ENCODE measurements at regions not wholly inside any gene's neighbourhood (a gene's known extent, or its start where the extent isn't known, plus 50 kb on each side); places are given as distances from the start of the nearest gene placed in this dataset.

DNA sequence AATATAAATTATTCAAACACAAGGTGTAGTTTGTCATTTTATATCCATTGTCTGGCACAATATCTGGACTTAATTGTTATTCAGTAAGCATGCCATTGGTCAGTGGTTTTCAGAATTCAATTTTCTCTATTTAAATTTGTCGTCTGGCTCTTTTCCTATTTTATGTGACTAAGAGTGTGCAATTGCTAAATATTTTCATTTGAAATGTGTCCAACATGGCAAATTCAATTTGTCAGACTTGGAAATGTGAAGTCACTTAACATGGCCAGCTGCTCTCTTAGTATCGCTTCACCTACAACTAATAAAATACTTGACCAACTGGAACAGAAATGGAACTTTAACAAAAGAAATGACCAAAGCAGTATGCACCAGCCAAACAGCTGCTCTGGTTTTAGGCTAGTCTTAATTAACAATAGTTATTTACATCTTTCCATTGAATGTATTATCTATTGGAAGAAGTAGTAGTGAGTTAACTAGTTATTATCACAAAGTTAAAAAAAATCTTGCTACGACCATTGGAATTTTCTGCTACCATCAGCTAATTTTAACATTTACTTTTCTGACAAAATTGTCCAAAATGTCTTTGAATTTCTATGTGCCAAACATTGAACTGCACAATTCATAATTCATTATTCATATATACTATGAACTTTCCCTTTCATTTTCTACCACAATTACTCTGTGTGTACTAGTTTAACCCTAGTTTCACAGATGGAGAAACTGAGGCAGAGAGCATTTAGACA, 720.7 kb upstream of the FAM174A start:
- TF ChIP-seq, protein P1, sequence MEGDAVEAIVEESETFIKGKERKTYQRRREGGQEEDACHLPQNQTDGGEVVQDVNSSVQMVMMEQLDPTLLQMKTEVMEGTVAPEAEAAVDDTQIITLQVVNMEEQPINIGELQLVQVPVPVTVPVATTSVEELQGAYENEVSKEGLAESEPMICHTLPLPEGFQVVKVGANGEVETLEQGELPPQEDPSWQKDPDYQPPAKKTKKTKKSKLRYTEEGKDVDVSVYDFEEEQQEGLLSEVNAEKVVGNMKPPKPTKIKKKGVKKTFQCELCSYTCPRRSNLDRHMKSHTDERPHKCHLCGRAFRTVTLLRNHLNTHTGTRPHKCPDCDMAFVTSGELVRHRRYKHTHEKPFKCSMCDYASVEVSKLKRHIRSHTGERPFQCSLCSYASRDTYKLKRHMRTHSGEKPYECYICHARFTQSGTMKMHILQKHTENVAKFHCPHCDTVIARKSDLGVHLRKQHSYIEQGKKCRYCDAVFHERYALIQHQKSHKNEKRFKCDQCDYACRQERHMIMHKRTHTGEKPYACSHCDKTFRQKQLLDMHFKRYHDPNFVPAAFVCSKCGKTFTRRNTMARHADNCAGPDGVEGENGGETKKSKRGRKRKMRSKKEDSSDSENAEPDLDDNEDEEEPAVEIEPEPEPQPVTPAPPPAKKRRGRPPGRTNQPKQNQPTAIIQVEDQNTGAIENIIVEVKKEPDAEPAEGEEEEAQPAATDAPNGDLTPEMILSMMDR (IDR thresholded peaks at IDR 0.05; ENCODE audit: low read depth, low read length): no peak
- no peak overlapping the region for H3K4me3 ChIP-seq (replicated peaks in 1 of 2; ENCODE audit: low read depth in 2 of 2, low read length in 2 of 2)
- DNase-seq (ENCODE audit: low read depth in 2 of 2): no peak

DNA sequence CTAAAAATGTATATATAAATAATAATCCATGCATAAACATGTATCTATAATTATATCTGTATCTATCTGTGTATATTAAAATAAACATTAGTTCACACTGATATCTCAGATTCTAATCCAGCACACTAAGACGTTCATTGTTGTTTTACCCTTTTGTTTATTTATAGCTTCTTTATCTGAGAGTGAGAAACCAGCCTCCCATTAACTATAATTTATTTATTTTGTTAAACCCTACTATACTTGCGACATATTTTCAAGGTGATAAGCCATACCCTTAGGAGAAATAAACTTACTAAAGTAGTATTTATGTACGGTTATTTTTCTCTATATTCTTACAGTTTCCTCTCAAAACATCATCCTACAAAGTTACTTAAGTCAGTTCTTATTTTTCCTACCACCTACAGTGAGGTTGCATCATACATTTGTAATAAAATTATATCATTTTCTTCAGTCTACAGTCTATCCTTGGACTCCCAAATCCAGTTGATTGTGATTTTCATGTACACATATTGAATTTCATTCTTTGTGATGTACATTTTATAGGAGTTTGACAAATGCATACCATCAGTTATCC, 726.4 kb upstream of the FAM174A start:
- DNase-seq (ENCODE audit: low read depth in 2 of 2): no peak
- H3K4me3 ChIP-seq (replicated peaks in 1 of 2; ENCODE audit: low read depth in 2 of 2, low read length in 2 of 2): no peak overlapping the region
- TF ChIP-seq, protein P1 (IDR thresholded peaks at IDR 0.05; ENCODE audit: low read depth, low read length): no peak

DNA sequence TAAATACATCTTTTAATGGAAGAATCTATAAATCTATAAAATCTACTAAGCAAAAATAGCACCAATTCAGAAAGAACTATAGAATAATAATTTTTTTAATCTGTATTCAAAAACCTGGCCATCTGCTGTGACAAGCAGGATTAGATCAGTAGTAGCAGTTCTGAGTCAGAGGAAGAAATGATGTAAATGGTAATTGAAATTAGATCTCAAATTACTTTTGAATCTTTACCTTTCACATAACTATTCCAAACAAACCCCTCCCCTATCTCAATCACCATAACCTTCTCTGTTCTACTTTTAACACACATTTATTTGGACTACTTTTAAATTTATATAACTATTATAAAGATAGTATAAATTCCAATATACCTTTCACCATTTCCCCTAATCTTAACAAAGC, 727.8 kb upstream of the FAM174A start:
- TF ChIP-seq, protein P1 (IDR thresholded peaks at IDR 0.05; ENCODE audit: low read depth, low read length): no peak
- no peak for DNase-seq (ENCODE audit: low read depth in 2 of 2)
- no peak overlapping the region for H3K4me3 ChIP-seq (replicated peaks in 1 of 2; ENCODE audit: low read depth in 2 of 2, low read length in 2 of 2)

DNA sequence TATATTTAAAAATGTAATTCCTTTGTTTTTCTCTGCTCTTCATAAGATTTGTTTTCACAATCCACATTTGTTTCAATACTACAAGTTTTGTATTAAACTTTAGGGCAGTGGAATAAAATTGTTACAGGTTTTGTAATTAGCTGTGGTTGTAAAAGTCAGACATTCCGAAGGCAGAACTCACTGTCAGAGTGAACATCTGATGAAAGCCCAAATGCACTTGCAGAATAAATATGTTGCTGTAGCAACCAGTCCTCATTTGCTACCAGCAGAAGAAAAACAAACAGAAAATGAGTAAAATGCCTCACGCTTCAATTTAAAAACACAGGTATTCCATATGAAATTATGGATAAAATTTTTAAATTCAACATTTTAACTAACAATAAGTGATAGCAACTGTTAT, 740.1 kb upstream of the FAM174A start:
- no peak for DNase-seq (ENCODE audit: low read depth in 2 of 2)
- no peak overlapping the region for H3K4me3 ChIP-seq (replicated peaks in 1 of 2; ENCODE audit: low read depth in 2 of 2, low read length in 2 of 2)
- TF ChIP-seq, protein P1 (IDR thresholded peaks at IDR 0.05; ENCODE audit: low read depth, low read length): no peak

DNA sequence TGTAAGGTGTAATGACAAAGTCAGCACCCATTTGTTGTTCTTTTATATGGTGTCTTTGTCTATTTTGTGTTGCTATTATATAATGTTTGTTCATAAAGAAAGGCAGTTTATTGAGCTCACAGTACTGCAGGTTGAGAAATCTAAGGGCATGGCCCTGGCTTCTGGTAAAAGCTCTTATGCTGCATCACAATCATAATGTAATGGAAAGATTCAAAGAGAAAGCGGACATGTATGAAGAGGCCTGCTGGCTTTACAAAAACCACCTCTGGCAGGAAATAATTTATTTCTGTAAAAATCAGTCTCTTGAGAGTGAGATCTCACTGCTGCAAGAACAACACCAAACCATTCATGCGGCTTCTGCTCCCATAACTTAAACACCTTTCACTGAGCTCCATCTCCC, 746.7 kb upstream of the FAM174A start:
- H3K4me3 ChIP-seq (replicated peaks in 1 of 2; ENCODE audit: low read depth in 2 of 2, low read length in 2 of 2): no peak overlapping the region
- DNase-seq (ENCODE audit: low read depth in 2 of 2): no peak
- TF ChIP-seq, protein P1 (IDR thresholded peaks at IDR 0.05; ENCODE audit: low read depth, low read length): no peak

DNA sequence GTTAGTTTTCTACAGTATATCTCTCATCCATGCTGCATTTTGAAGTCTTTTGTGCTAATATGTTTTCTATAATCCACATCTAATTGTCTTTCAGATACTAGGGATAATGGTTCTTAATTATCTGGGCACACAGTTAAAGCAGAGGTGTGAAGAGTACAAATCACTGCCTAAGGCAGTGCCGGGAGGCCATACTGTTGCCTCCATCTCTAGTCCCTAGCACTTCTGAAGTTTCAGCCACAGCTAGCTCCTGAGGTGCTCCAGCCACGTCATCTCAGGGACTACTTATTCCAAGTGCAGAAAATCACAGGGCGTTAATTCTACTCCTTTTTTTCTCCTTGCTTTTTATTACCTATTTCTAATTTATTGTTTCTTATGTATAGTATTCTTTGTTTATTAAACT, 760.0 kb upstream of the FAM174A start:
- TF ChIP-seq, protein P1 (IDR thresholded peaks at IDR 0.05; ENCODE audit: low read depth, low read length): no peak
- no peak overlapping the region for H3K4me3 ChIP-seq (replicated peaks in 1 of 2; ENCODE audit: low read depth in 2 of 2, low read length in 2 of 2)
- no peak for DNase-seq (ENCODE audit: low read depth in 2 of 2)

Data from cardiac fibroblast (primary cell).